Activated CD4-positive, alpha-beta T cell treated with anti-CD3 and anti-CD28 coated beads for 48 hours (primary cell): ENCODE measurements at regions not wholly inside any gene's neighbourhood (a gene's known extent, or its start where the extent isn't known, plus 50 kb on each side); places are given as distances from the start of the nearest gene placed in this dataset.

ENCODE experiments used
- DNase-seq: peaks from one replicate; pipeline ENCODE4 v3.0.0-alpha.2; 2020

GRCh38 chr3:168884353-168884903 lies 779.1 kb downstream of the MECOM start:
- no peak for DNase-seq

DNA sequence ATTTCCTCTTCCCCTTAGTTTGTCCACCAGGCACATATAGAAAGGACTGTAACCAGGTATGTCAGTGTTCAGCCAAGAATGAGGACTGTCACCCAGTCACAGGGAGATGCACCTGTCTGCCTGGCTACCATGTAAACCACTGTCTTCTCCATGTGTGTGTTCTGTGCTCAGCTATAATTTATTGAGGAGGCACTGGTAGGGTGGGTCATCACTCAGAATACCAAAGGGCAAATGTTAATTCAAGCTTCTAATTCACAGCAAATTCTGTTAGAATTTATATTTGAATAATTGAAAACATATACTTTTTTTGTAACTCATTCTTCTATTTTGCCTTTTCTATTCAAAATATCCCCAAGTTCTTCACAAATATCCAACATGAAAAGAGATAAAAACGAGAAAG lies 780.4 kb downstream of the MECOM start:
- no peak for DNase-seq

DNA sequence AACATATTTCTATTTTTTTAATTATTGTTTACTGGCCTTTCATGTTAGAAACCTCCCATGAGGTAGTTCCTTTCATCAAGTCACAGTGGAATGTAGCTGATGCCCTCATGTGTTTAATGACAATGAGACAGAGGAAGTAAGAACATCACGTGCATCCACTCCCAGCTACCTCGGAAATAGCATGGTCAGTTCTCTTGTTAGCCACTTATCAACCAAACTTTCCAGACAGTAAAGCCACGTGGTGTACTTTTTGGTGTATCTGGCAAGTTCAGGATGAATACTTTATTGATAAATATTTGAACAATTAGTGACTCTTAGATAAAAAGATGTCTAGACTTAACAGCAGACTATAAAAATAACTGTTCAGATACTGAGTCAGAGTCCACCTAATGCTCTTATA lies 781.7 kb downstream of the MECOM start:
- DNase-seq: no peak

DNA sequence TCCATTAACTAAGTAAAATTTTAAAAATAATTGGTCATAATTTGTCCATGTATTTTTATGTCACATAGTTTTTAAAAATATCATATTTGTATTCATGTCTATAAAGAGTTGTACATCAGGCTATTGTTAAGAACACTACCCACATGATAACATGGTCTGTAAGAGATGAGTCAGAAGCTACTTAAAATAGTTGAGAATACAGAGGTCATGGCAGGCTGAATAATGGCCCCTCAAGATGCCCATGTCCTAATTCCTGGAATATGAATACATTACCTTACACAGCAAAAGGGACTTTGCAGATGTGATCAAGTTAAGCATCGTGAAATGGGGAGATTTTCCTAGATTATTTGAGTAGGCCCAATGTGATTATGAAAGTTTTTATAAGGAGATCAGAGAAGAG lies 782.9 kb upstream of the GOLIM4 start:
- DNase-seq: no peak

DNA sequence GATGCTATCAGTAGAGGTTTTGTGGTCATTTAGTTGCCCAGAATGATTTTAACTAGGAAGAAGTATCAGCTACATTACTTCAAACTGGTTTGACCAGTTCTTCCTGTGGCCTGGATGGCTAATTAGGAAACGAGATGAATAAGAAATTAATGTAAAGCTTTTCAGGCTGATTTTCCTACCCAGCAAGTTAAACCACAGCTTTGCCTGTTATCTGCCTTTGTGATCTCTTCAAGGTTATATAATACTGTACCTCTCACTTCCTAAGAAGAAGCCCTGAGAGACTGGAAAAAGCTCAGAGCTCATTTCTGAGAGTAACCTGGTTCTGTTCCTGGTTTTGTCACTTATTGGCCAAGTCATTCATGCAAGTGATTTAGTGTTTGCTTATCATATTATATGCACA lies 782.2 kb upstream of the GOLIM4 start:
- DNase-seq: no peak

GRCh38 chr3:168876346-168877035 lies 780.8 kb upstream of the GOLIM4 start:
- DNase-seq: no peak

- no peak for DNase-seq
Measured at GRCh38 chr3:168872826-168873225, 777.1 kb upstream of the GOLIM4 start.

GRCh38 chr3:168870892-168871291 lies 775.2 kb upstream of the GOLIM4 start:
- no peak for DNase-seq

- no peak for DNase-seq
Measured at GRCh38 chr3:168865022-168865551, 769.4 kb upstream of the GOLIM4 start.

DNA sequence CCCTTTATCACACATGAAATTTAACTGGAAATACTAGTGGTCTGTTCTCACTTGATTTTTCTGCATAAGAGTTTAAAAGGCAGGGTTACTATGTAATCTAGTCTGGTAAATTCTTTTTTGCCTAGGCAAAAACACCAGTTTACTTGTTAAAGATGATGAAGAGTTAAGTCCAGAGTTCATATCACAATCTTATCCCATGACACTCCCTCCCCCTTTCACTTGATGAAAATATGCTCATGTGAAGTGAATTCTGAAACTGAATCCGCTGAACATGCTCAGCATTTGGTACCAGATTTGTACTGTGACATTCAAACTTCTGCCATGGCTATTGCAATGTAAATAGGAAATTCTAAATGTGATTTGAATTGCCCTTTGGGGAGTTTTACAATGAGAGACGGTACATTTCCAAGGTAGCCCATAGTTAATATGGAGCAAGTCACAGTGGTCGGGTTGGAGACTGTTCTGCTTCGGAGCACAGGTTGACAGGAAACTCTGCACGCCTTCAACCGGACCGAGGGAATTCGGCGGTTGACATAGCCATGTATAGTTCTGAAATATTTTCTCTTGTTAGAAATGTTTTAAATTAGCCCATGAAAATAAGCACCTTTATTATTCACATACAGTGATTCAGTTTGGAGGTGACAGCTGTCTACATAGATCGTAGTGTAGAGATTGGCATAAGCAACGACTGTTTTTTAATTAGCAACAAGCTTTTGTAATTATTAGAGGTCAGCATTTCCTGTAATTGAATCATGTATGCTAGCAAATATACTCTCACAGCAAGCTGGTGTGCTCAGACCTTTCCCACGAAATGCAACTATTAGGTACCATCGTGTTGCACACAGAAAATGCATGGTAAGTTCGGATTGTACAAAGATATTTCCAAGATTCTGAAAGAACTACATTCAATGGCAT lies 768.6 kb upstream of the GOLIM4 start:
- no peak for DNase-seq

DNA sequence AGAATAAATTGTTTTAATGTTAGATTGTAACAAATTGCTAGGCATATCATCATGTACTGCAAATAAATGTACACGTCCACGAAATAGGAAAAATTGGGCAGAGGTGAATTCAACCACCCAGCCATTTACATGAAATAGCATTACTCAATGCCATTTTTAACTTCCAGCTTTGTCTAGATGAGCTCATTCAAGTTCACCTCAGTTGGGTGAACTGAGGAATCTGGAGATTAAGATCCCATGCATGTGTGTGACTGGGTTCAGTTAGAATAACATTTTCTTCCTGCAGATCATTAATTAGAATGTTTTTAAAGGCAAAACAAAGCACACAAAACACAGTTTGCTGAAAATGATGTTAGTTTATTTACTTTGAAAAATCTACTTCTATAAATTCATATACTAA lies 767.8 kb upstream of the GOLIM4 start:
- no peak for DNase-seq

GRCh38 chr3:168862466-168862865 lies 766.7 kb upstream of the GOLIM4 start:
- DNase-seq: no peak

DNA sequence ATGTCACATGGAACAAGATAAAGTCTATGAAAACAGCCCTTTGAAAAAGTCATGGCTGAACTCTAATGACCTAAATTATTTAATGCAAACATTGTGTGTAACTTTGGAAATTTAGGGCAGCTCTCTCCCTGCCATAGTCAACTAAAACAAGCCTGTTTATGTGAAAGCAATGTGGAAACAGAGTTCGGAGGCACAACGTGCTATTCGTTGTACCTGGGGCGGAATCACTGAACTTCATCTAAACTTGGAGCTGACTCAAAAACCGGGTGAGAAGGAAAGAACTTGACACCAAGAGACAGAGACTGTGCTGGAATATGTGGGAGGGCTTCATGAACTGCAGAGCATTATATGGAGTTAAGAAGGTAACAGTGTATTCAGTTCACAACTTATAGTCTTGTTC lies 764.9 kb upstream of the GOLIM4 start:
- DNase-seq: no peak

DNA sequence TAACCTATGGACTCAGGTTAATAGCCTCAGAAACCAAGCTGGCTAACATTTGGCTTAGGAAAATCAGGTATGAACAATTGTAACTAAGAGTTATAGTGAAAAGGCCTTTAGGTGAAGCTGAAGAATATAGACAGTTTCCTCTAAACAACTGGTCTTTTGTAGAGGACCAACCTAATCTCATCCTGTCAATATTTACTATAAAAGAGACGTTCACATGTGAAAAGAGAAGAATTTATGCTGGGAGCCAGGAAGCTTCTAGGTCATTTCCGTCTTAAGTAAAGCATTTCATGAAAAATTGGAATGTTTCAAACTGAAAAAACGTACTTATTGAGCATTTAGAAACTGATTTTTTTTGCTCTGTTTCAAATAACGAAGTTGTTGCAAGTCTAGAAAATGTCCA lies 764.3 kb upstream of the GOLIM4 start:
- DNase-seq: no peak

GRCh38 chr3:168859574-168859973 lies 763.9 kb upstream of the GOLIM4 start:
- DNase-seq: no peak

GRCh38 chr3:168859143-168859542 lies 763.4 kb upstream of the GOLIM4 start:
- no peak for DNase-seq

DNA sequence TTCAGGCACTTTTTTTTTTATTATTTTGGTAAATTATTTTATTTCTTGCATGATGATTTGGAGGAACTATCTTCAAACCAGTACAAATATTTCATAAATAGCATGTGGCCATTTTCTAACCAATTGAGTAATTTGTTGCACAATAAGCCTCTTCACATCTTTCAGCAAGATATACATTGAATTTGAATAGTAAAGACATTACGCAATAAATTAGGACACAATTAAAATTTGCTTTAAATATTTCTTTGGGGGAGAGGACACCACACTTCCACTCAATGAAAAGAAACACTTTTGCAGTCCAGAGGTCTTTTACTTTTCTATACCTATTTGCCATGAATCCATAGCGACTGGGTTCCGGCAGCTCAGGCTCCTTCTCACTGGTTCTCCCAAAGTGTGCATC lies 762.6 kb upstream of the GOLIM4 start:
- no peak for DNase-seq

DNA sequence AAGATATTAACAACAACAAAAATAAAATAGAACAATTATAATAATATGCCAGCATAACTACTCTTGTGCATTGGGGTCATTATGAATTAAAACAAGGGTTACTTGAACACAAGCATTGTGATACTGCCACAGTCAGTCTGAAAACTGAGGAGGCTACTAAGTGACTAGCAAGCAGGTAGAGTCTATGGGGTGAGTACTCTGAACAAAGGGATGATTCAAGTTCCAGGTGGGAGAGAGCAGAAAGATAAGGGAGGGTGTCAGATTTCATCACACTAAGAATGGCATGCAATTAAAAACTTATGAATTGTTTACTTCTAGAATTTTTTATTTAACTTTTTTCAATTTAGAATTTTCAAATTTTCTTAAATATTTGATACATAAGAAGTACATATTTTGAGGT lies 754.4 kb upstream of the GOLIM4 start:
- DNase-seq: no peak

DNA sequence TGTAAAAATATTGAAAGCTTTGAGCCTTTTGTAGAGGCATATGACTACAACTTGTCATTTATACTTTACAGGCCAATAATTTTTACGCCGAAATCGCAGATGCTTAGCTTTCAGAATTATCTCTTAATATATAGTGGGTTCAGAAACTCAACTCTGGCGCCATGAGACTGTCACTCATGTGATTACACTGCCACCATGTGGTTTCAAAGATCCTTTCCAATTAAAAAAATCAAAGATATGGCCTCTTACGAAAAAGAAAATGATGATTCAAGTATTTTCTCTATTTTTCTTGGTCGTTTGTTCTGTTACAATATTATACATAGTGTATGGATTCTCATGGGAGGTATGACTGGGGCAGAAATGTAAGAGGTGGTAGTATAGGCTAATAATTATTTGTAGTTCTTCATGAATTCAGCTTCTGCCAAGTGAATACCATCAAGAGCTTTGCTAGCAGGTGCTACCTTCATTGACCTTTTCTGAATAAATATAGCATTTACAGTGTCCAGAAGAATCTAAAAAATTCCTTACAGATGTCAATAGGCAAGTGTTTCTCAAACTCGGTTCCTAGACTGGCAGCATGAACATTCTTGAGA lies 751.7 kb upstream of the GOLIM4 start:
- peak; percentile 3 for DNase-seq

DNA sequence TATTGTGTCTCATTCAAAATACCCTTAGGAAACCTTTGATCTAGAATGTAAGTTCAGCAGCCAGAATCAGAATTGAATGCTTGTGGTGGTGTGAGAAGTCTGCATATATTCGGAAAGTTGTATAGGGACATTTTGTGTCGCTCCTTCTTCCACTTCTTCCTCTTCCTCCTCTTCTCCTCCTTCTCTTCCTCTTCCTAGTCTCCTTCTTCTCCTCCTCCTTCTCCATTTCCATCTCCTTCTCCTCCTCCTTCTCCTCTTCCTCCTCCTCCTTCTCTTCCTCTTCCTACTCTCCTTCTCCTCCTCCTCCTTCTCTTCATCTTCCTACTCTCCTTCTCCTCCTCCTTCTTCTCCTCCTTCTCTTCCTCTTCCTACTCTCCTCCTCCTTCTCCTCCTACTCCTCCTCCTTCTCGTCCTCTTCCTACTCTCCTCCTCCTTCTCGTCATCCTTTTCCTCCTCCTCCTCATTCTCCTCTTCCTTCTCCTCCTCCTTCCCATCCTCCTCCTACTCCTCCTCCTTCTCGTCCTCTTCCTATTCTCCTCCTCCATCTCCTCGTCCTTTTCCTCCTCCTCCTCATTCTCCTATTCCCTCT lies 749.3 kb upstream of the GOLIM4 start:
- no peak for DNase-seq

GRCh38 chr3:168844472-168844871 lies 748.7 kb upstream of the GOLIM4 start:
- DNase-seq: no peak

- DNase-seq: no peak
Measured at GRCh38 chr3:168843481-168843880, 747.8 kb upstream of the GOLIM4 start.

DNA sequence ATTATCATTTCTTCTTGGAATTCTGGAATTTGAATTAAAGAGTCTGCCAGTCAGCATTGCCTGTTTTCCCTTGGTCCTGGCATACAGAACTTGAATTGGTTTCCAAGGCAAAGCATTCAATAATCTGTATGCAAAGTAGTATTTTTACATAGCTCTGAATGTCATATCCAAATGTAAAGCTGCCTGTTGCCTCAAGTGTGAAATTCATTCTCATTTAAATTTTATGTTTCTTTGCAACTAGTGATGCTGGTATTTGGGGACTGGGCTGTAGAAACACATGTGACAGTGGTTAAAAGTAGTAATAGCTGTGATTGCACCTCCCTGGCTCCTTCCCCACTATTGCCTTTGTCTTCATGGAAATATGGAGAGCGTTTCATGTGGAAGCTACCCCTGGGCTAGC lies 743.9 kb upstream of the GOLIM4 start:
- no peak for DNase-seq
